Aorta (tissue), 5 donors: ENCODE measurements at regions not wholly inside any gene's neighbourhood (a gene's known extent, or its start where the extent isn't known, plus 50 kb on each side); places are given as distances from the start of the nearest gene placed in this dataset.

Experiments
- ATAC-seq: fragments of 200-7000 bp; cut with Tn5 transposase; one replicate; pipeline ENCODE4 v1.9.1; 2022; ENCODE audit warnings: moderate library complexity; ENCODE audit not compliant: low FRiP score
- DNase-seq, 2 donors: peaks; one replicate each; pipeline ENCODE4 v3.0.0-alpha.2; 2020
- H3K27ac ChIP-seq, 2 donors: one replicate each; pipeline ENCODE4 v1.5.1; 2013; ENCODE audit warnings: low read length in 2 of 2, mild to moderate bottlenecking in 2 of 2, moderate library complexity in 2 of 2, control low read depth in 1 of 2, inconsistent platforms in 1 of 2, low read depth in 1 of 2
- H3K27me3 ChIP-seq, 2 donors: one replicate each; pipeline ENCODE4 v1.6.1; 2013; ENCODE audit warnings: control low read depth in 1 of 2, low read length in 1 of 2, mild to moderate bottlenecking in 1 of 2, moderate library complexity in 1 of 2; ENCODE audit not compliant: insufficient read depth in 2 of 2, control insufficient read depth in 1 of 2
- H3K36me3 ChIP-seq, 2 donors: one replicate each; pipeline ENCODE4 v1.6.1; 2013; ENCODE audit warnings: control low read depth in 1 of 2, low read length in 1 of 2, mild to moderate bottlenecking in 1 of 2; ENCODE audit not compliant: insufficient read depth in 2 of 2, control insufficient read depth in 1 of 2
- H3K4me1 ChIP-seq, 2 donors: one replicate each; pipeline ENCODE4 v1.6.1; 2013; ENCODE audit warnings: low read length in 2 of 2, control low read depth in 1 of 2, mild to moderate bottlenecking in 1 of 2, moderate library complexity in 1 of 2; ENCODE audit not compliant: insufficient read depth in 2 of 2, control insufficient read depth in 1 of 2
- H3K4me3 ChIP-seq, 2 donors: one replicate each; pipeline ENCODE4 v1.5.1; 2013; ENCODE audit warnings: low read length in 2 of 2, control low read depth in 1 of 2, mild to moderate bottlenecking in 1 of 2
- H3K9me3 ChIP-seq: one replicate; pipeline ENCODE4 v1.6.1; 2013; ENCODE audit warnings: mild to moderate bottlenecking, low read length; ENCODE audit not compliant: control insufficient read depth
- WGBS, 2 donors: extraction: QIAGEN DNeasy Blood & Tissue Kit; methylation state at CpG; one replicate each; pipeline ENCODE4 v1.1.7; 2013; 5-methylcytosine and 5-hydroxymethylcytosine counted together
- intact Hi-C, 2 donors: fragments of 100-400 bp; cut with DNase I; formaldehyde crosslinking; loops; one replicate each; pipeline versions ENCODE4 v1.14.2 to v1.15.0; 2022
- donor health status: healthy with polysubstance abuse.
- donor health status: Bipolar disorder and iron deficiency.
- donor health status: DM: no; HTN: no; CAD: no.
- donor health status: DM: no; HTN: no; CAD: no.
- donor health status: DM: yes; HTN: yes; CAD: no.

DNA sequence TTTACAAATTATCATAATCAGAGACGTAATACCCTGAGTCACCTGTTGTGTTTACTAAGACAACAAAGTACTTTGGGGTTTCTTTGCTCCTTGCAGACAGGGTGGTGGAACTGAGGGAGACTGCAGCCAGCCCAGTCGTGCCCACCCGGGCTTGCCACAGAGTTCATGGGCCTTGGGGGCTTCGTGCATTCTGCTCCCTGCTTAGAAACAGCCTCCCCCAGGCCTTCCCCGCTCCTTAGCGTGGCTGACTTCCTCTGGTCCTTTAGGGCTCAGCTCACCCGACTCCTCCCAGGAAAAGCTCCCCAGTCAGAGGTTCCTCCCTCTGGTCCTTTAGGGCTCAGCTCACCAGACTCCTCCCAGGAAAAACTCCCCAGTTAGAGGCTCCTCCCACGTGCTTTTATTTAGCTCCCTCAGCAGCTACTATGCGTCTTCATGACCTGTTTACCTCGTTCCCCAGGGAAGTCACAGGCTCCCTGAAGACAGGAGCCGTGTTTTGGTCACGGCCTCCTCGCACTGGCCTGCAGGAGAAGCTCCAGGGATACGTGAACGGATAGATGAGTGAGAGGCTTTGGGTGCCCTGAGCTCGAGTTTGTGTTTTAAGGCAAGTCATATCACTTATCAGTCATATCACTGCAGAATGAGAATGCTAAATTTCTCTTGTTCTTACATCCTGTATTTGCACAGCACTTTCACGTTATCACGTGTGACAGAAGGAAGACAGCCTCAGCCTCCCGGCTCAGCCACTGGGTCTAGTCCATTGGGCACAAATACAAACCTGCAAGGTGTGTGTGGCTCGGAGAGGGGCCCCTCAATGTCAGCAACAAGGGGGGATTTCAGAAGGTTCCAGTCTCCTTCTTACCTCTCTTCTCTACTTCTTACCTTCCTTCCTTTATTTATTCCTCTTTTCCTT, 52.7 kb upstream of the VIPR2 start:
- 62 to 64% methylated on average over 20 of the region's 20 CpGs for WGBS, 2 donors
- Histone ChIP-seq H3K9me3 (no peaks in the 10 kb centered on the region), H3K27ac (no peak overlapping the region), H3K4me1 (no peaks in the 10 kb centered on the region), H3K4me3 (no peak overlapping the region), H3K27me3 (no peaks in the 10 kb centered on the region), H3K36me3 (no peaks in the 10 kb centered on the region)
- no peak for ATAC-seq
- DNase-seq, result no peak
- intact Hi-C loops, result no loop called here

DNA sequence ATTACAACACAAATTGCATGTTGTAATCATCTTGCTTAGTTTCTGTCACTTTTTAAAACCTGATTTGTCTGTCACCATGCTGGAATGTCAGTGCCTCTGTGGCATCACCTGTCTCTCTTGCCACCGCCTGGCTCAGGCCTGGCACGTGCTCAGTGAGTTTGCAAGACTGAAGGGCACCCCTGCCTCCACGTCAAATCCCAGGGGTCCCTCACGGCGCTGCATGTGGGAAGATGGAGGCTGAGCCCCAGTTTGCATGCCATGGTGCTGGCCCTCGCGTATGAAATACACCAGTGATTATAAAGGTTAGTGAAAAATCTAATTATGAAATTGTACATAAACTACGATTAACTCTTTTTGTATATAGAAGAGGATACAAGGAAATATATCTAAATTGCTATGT, 51.9 kb upstream of the VIPR2 start:
- H3K9me3 ChIP-seq, result no peaks in the 10 kb centered on the region
- 92 to 96% methylated on average over 8 of the region's 8 CpGs for WGBS, 2 donors
- ATAC-seq (no peak), DNase-seq (no peak)
- no peak overlapping the region for H3K27ac ChIP-seq
- H3K36me3 ChIP-seq, result no peaks in the 10 kb centered on the region
- intact Hi-C loops, result no loop called here
- no peaks in the 10 kb centered on the region for H3K4me1 ChIP-seq
- H3K27me3 ChIP-seq, result no peaks in the 10 kb centered on the region
- no peak overlapping the region for H3K4me3 ChIP-seq

DNA sequence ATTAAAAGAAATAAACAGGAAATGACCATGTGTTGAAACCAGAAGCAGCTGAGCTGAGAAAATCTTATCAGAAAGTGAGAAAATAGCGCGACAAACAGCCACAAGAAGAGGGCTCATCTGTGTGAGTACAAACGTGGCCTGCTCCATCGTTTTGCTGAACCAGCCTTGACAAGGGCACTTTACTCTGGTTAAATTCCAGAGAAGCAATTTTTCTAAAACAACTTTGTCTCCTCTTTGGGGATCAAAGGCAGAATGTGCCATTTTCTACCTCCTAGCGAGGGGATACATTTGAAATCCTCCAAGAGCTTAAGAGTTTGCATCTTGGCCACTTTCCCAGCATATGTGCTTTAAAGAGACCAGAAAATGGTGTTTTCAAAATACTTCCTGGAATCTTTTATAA, 51.3 kb upstream of the VIPR2 start:
- no peaks in the 10 kb centered on the region for H3K36me3 ChIP-seq
- H3K27ac ChIP-seq, result no peak overlapping the region
- intact Hi-C loops, result no loop called here
- no peak overlapping the region for H3K4me3 ChIP-seq
- no peak for DNase-seq
- no peaks in the 10 kb centered on the region for H3K9me3 ChIP-seq
- WGBS, 2 donors, result 74 to 76% methylated on average over 5 of the region's 5 CpGs
- H3K4me1 ChIP-seq, result no peaks in the 10 kb centered on the region
- no peaks in the 10 kb centered on the region for H3K27me3 ChIP-seq
- ATAC-seq, result no peak
